IPS-18a (cell line): ENCODE measurements at regions not wholly inside any gene's neighbourhood (a gene's known extent, or its start where the extent isn't known, plus 50 kb on each side); places are given as distances from the start of the nearest gene placed in this dataset.
A peak's percentile ranks its signal among the peaks of the same experiment; 100 is the strongest.

Source experiments
- H3K27ac ChIP-seq: one replicate; pipeline ENCODE4 v1.5.1; 2013; ENCODE audit warnings: low read length
- H3K27me3 ChIP-seq: one replicate; pipeline ENCODE4 v1.6.1; 2013; ENCODE audit warnings: mild to moderate bottlenecking, low read length; ENCODE audit not compliant: control insufficient read depth, insufficient read depth
- H3K36me3 ChIP-seq: one replicate; pipeline ENCODE4 v1.6.1; 2013; ENCODE audit warnings: low read depth, low read length; ENCODE audit not compliant: control insufficient read depth
- H3K4me1 ChIP-seq: one replicate; pipeline ENCODE4 v1.6.1; 2013; ENCODE audit warnings: low read depth, low read length; ENCODE audit not compliant: control insufficient read depth
- H3K4me3 ChIP-seq: one replicate; pipeline ENCODE4 v1.5.1; 2013; ENCODE audit warnings: low read length
- H3K9ac ChIP-seq: one replicate; pipeline ENCODE4 v1.6.1; 2013; ENCODE audit warnings: mild to moderate bottlenecking, low read length, moderate library complexity
- H3K9me3 ChIP-seq: one replicate; pipeline ENCODE4 v1.6.1; 2013; ENCODE audit warnings: low read depth, low read length; ENCODE audit not compliant: control insufficient read depth

DNA sequence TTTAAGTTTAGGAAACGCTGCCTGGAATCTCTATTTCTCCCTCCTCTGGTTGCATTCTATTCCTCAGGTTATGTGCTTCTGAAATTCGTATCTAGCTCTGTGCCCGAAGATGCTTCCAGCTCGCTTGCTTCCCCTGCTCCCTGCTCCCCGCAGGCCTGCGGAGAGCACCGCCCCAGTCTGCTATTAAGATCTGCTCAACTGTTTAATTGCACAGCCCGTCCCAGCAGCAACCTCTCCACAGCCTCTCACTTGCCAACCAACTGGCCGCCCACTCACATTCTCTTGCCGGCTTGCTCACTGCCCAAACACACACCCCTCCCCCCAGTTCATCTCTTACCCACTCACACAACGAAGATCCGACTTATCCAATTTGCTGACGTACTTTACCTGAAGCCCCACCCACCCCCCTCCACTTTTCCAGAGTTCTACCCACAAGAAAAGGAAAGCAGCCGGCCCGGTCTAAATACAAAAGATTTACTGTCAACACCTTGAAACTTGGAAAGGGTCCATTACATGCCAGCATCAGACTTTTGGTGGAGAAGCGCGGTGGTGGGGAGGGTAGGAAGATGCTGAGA lies 167.3 kb upstream of the KLF14 start:
- H3K9me3 ChIP-seq, result no peaks in the 10 kb centered on the region
- no peak overlapping the region for H3K4me3 ChIP-seq
- peaks cover 32% of the 10 kb centered on the region for H3K4me1 ChIP-seq
- no peak overlapping the region for H3K27ac ChIP-seq
- no peaks in the 10 kb centered on the region for H3K27me3 ChIP-seq
- H3K9ac ChIP-seq, result no peak overlapping the region
- H3K36me3 ChIP-seq, result no peaks in the 10 kb centered on the region

DNA sequence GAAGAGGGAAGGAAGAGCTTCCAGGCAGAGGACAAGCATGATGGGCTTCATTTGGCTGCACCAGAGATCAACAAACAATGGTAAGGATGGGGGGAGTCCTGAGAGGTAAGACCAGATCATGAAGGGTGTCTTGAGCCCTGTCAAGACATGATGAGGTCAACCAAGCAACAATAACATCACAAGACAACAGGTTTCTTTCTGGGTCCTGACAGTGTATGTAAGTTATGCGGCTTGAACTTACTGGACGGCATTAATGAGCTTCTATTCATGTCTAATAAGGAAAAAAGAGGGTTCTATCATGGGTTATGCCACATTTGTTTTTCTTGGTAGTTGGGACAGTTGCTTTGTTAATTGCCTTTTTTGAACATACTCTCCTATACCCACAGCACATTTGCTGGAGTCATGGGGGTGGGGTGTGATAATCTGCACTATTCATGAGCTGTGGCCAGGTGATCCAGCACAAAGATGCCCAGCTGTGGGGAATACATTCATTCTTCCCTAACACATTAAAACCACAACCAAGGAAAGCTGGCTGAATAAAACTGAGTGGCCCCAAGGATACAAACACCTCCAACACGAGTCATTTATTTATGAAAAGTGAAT lies 168.8 kb upstream of the KLF14 start:
- H3K4me1 ChIP-seq, result peaks cover 28% of the 10 kb centered on the region
- no peaks in the 10 kb centered on the region for H3K9me3 ChIP-seq
- H3K36me3 ChIP-seq, result no peaks in the 10 kb centered on the region
- H3K27ac ChIP-seq, result no peak overlapping the region
- no peaks in the 10 kb centered on the region for H3K27me3 ChIP-seq
- no peak overlapping the region for H3K4me3 ChIP-seq
- no peak overlapping the region for H3K9ac ChIP-seq

DNA sequence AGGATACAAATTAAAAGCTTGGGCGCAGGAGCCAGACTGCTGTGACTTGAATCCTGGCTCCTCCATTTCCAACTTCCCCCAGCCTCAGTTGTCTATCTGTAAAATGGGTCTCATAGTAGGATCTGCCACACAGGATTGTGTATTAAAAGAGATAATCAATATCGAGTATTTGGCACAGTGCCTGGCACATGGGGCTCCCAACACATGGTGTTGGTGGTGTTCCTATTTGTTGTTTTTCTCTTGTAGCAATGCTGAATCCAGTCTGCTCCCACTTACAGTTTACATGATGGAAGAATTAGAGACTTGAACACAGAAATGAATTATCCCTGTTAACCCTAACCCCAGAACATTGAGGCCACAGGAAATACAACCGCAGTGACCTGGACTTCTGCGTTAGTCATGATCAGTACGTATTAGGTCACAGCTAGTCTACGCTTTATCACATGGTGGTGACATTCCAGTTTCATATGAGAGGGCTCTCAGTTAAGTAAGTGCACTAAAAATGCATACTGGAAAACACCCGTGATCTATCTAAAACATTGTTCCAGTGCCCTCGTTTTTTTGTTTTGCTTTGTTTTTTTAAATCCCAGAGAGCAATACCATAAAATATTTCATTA lies 169.5 kb upstream of the KLF14 start:
- Histone ChIP-seq H3K9me3 (no peaks in the 10 kb centered on the region), H3K9ac (no peak overlapping the region), H3K4me1 (peaks cover 28% of the 10 kb centered on the region), H3K27ac (no peak overlapping the region), H3K36me3 (no peaks in the 10 kb centered on the region), H3K27me3 (no peaks in the 10 kb centered on the region), H3K4me3 (no peak overlapping the region)

DNA sequence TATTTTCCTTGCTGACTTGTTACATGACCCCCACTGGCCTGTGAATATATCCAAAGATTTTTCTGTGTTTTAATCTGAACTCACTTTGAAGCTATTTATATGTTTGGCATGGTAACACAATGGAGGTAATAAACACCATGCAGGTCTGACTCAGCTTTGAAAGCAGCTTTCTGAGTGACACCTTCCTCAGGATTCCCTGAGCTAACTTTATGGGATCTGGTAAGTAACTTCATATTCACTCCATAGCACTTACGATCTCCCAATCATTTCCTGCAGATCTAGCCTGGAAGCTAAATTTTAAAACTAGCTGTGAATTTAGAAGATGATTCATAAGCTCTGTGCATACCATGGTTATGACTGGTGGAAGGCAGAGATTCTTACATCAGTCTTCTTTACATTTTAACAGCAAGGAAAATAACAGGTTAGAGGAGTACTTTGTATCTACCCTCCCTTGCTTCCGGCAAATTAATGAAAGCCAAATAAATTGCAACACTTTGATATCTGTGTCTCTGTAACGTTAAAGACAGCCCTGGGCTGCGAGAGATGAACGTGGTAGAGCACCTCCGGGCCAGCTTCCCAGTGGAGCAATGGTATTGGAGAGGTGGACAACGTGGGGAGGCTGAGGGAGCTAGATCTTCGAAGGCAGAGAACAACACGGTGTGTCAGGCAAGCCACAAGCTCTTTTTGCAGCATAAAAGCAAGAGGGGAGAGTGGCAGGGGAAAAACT lies 170.2 kb upstream of the KLF14 start:
- Histone ChIP-seq H3K4me3 (no peak overlapping the region), H3K9ac (no peak overlapping the region), H3K27me3 (no peaks in the 10 kb centered on the region), H3K4me1 (peaks cover 28% of the 10 kb centered on the region), H3K9me3 (no peaks in the 10 kb centered on the region), H3K36me3 (no peaks in the 10 kb centered on the region), H3K27ac (no peak overlapping the region)

DNA sequence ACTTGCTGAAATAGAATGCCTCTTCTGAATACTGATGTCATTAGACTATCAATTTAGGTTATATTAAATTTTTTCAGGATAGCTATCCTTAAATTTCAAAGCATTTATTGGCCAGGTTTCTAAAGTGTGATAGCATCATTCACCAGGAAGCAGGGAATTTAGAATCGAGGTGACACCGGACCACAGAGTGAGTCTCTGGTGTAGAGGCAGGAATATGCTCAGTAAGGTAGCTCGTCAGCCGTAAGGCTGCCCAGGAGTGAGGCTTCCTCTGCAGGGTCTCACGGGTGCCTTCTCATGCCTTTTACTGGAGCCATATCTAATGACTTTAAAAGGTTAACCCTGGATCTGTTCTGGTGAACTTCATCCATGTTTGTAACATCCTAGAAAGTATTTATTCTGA lies 170.8 kb upstream of the KLF14 start:
- Histone ChIP-seq H3K4me1 (peaks cover 28% of the 10 kb centered on the region), H3K27me3 (no peaks in the 10 kb centered on the region), H3K9ac (no peak overlapping the region), H3K4me3 (no peak overlapping the region), H3K9me3 (no peaks in the 10 kb centered on the region), H3K36me3 (no peaks in the 10 kb centered on the region), H3K27ac (no peak overlapping the region)

DNA sequence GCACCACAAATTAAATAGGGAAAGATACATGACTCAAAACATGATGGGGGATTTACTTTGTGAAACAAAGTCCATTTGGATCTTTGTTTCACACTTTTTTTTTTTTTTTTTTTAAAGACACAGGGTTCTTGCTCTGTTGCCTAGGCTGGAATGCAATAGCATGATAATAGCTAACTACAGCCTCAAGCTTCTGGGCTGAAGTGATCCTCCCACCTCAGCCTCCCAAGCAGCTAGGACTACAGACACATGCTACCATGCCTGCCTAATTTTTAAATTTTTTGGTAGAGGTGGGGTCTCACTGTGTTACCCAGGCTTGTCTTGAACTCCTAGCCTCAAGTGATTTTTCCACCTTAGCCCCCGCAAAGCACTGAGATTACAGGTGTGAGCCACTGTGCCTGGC lies 172.6 kb upstream of the KLF14 start:
- Histone ChIP-seq H3K27me3 (no peaks in the 10 kb centered on the region), H3K9ac (no peak overlapping the region), H3K4me1 (peaks cover 38% of the 10 kb centered on the region), H3K4me3 (no peak overlapping the region), H3K36me3 (no peaks in the 10 kb centered on the region), H3K27ac (no peak overlapping the region), H3K9me3 (no peaks in the 10 kb centered on the region)

DNA sequence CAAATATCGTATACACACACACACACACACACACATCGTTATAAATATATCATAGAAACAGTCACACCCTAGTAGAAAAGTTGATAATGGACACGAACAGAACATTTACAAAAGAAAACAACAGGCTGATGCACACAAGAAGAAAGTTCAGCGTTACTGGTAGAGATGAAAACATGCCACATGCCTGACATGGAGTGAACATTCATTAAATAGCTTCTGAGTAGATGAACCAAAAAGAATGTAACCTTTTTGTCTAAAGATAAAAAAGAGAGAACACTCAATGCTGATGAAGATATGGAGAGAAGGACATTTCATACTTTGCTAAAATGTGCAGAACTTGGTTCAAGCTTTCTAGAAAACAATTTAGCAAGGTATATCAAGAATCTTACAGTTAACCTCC lies 173.4 kb upstream of the KLF14 start:
- Histone ChIP-seq H3K27ac (no peak overlapping the region), H3K9ac (no peak overlapping the region), H3K4me3 (no peak overlapping the region), H3K27me3 (no peaks in the 10 kb centered on the region), H3K4me1 (peaks cover 44% of the 10 kb centered on the region), H3K36me3 (no peaks in the 10 kb centered on the region), H3K9me3 (no peaks in the 10 kb centered on the region)

DNA sequence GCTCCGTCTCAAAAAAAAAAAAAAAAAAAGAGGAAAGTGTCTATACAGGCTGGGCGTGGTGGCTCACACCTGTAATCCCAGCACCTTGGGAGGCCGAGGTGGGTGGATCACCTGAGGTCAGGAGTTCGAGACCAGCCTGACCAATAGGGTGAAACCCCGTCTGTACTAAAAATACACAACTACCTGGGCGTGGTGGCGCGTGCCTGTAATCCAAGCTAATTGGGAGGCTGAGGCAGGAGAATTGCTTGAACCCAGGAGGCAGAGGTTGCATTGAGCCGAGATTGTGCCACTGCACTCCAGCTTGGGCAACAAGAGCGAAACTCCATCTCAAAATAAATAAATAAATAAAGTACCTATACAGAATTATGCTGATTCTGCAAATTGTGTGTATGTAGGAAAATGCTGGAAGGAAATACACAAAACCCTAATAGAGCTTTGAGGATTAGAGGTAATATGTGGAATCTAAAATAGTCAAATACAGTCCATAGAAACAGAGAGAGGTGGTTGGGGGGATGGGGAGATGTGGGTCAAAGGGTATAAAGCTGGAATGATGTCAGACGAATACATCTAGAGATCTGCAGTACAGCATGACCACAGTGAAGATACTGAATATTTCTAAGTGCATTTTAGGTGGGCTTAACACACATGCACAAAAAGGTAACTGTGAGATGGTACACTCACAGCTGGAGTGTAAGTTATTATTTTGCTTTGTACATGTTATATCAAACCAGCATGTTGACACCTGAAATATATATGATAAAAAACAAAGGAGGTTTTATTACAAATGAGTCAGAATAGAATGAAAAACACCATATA lies 174.5 kb upstream of the KLF14 start:
- H3K9ac ChIP-seq, result no peak overlapping the region
- H3K36me3 ChIP-seq, result no peaks in the 10 kb centered on the region
- no peaks in the 10 kb centered on the region for H3K27me3 ChIP-seq
- no peaks in the 10 kb centered on the region for H3K9me3 ChIP-seq
- peaks cover 48% of the 10 kb centered on the region for H3K4me1 ChIP-seq
- no peak overlapping the region for H3K27ac ChIP-seq
- no peak overlapping the region for H3K4me3 ChIP-seq

DNA sequence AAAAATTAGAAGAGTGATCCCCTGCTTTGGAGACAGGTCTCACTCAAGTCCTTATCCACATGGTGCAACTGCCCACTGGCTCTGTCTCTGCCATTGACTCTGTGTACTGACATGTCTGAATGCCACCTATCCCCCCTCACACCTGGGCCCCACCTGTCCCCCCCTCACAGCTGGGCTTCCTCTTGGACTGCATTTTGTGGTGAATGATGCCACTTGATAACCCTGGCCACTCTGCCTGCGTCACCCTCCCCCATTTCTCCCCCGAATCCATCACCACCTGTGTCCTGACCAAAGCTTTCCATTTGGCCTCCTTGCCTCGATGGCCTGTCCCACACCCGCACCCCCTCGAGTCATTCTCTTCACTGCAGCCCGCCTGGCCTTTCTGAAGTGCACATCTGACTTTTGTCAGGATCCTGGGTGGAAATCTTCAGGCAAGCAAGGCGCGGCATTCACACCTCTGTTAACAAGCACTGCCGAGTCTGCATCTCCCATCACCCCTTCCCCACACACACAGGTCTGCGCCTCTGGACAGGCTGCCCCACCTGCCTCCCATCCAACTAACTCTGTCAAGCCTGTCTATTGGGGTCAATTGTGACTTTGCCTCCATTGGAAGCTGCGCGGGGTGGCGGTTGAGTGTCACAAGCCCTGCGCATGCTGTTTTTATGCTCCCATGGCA lies 175.3 kb upstream of the KLF14 start:
- peaks cover 51% of the 10 kb centered on the region for H3K4me1 ChIP-seq
- H3K4me3 ChIP-seq, result no peak overlapping the region
- no peak overlapping the region for H3K9ac ChIP-seq
- H3K9me3 ChIP-seq, result no peaks in the 10 kb centered on the region
- H3K27ac ChIP-seq, result no peak overlapping the region
- no peaks in the 10 kb centered on the region for H3K36me3 ChIP-seq
- no peaks in the 10 kb centered on the region for H3K27me3 ChIP-seq

DNA sequence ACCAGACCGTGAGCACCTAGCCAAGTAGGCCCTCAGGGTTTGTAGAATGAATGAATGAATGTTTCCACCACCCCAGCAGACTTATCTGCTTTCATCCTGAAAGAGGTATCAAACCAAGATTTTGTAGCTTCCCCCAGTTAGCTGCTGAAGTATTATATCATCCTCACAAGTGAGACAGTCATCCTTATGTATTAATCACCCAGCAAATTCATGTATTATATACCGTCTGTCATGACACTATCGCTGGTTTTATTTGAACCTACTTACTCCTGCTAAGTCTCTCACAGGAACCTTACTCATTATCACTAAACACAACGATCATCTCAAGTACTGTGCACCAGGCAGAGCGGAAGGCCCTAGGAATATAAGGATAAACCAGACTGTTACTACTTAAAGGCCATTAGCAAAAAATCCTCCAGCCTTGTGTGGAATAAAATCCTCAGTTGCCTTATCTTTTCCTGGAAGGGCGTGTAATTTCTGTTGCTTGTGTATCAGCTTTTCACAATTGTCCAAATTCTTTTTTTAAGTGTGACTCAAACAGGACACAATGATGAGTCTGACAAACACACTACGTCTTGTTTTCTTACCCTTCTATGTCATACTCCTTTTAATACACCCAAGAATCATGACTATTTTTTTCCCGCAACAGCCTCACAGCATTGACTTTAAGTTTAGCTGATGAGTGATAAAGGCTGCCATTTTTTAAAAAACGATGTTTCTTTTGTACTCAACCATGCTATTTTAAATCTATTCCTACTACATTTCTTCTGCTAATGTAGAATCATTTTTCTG lies 176.1 kb upstream of the KLF14 start:
- H3K4me3 ChIP-seq, result peak overlapping the region; percentile 38
- no peaks in the 10 kb centered on the region for H3K36me3 ChIP-seq
- H3K27me3 ChIP-seq, result no peaks in the 10 kb centered on the region
- H3K27ac ChIP-seq, result peak overlapping the region; percentile 69
- no peaks in the 10 kb centered on the region for H3K9me3 ChIP-seq
- H3K4me1 ChIP-seq, result peaks cover 45% of the 10 kb centered on the region
- H3K9ac ChIP-seq, result peak overlapping the region; percentile 29
